OCI-LY7 (cell line): ENCODE measurements at regions not wholly inside any gene's neighbourhood (a gene's known extent, or its start where the extent isn't known, plus 50 kb on each side); places are given as distances from the start of the nearest gene placed in this dataset.

Source experiments
- BruUV-seq: library from RNA; stranded (reverse); fragments of 400-500 nt; replicated peaks from 2 replicates; lab custom pipeline; 2021; lab: Mats Ljungman, UMichigan
- CTCF ChIA-PET: fragments of 300-600 bp; sonication (Branson Sonifier 250); formaldehyde crosslinking; loops from one replicate; lab custom pipeline; 2022; ENCODE audit warnings: antibody characterized with exemption; ENCODE audit not compliant: unreplicated experiment; lab: Charles Lee
- POLR2A ChIA-PET: fragments of 300-600 bp; sonication (Branson Sonifier 250); formaldehyde crosslinking; loops from one replicate; lab custom pipeline; 2022; ENCODE audit warnings: antibody characterized with exemption; lab: Charles Lee
- DNase-seq: peaks from one replicate; pipeline ENCODE4 v3.0.0-alpha.2; 2015; ENCODE audit warnings: low spot score
- H2AFZ ChIP-seq: fragments of 200-600 bp; sonication (generic), shearing (Covaris generic); 2 replicates; pipeline ENCODE4 v1.6.1; 2014; ENCODE audit warnings: mild to moderate bottlenecking, antibody characterized with exemption, low read length, moderate library complexity
- H3K27ac ChIP-seq: fragments of 200-600 bp; sonication (generic); 2 replicates; pipeline ENCODE4 v1.5.1; 2014; ENCODE audit warnings: mixed run types, low read depth, mild to moderate bottlenecking, moderate library complexity, low read length, inconsistent platforms; ENCODE audit not compliant: poor library complexity, severe bottlenecking
- H3K36me3 ChIP-seq: fragments of 200-600 bp; sonication (generic); 2 replicates; pipeline ENCODE4 v1.6.1; 2014; ENCODE audit warnings: mild to moderate bottlenecking, antibody characterized with exemption, low read length, moderate library complexity, mixed read lengths; ENCODE audit not compliant: insufficient read depth
- H3K4me1 ChIP-seq: fragments of 200-600 bp; sonication (generic); 2 replicates; pipeline ENCODE4 v1.5.1; 2014; ENCODE audit warnings: mild to moderate bottlenecking, low read length; ENCODE audit not compliant: insufficient read depth, poor library complexity, severe bottlenecking
- H3K4me2 ChIP-seq: fragments of 200-600 bp; sonication (generic); 2 replicates; pipeline ENCODE4 v1.6.1; 2014; ENCODE audit warnings: mild to moderate bottlenecking, low read length
- H3K4me3 ChIP-seq: fragments of 200-600 bp; sonication (generic); 2 replicates; pipeline ENCODE4 v1.5.1; 2014; ENCODE audit warnings: mild to moderate bottlenecking, low read depth, low read length; ENCODE audit not compliant: poor library complexity, severe bottlenecking
- H3K79me2 ChIP-seq: fragments of 200-600 bp; sonication (generic); 2 replicates; pipeline ENCODE4 v1.6.1; 2016; ENCODE audit warnings: low read depth, mild to moderate bottlenecking, low read length, moderate library complexity, mixed read lengths; ENCODE audit not compliant: insufficient read depth
- H3K9me2 ChIP-seq: fragments of 200-600 bp; sonication (generic); 2 replicates; pipeline ENCODE4 v1.6.1; 2016; ENCODE audit warnings: mild to moderate bottlenecking, low read length, mixed read lengths; ENCODE audit not compliant: insufficient read depth
- H3K9me3 ChIP-seq: fragments of 200-600 bp; sonication (generic); 2 replicates; pipeline ENCODE4 v1.6.1; 2014; ENCODE audit warnings: mild to moderate bottlenecking, mixed run types, low read length, mixed read lengths
- H4K20me1 ChIP-seq: fragments of 200-600 bp; sonication (generic); 2 replicates; pipeline ENCODE4 v1.6.1; 2014; ENCODE audit warnings: mild to moderate bottlenecking, antibody characterized with exemption, low read length, moderate library complexity, mixed read lengths; ENCODE audit not compliant: insufficient read depth
- EZH2phosphoT487 ChIP-seq: fragments of 200-600 bp; sonication (generic); IDR thresholded peaks from 2 replicates; pipeline ENCODE4 v1.6.1; 2018; ENCODE audit warnings: low read depth, borderline replicate concordance, mild to moderate bottlenecking, mixed run types, antibody characterized with exemption, low read length, moderate library complexity, mixed read lengths
- intact Hi-C: fragments of 100-400 bp; cut with micrococcal nuclease; formaldehyde crosslinking; loops from one replicate; pipeline ENCODE4 v1.10.0; 2022; ENCODE audit not compliant: unreplicated experiment
- TF ChIP-seq, protein P1 (sequence below): fragments of 200-600 bp; sonication (generic); conservative IDR thresholded peaks from 2 replicates; pipeline ENCODE4 v1.5.1; 2014; ENCODE audit warnings: mild to moderate bottlenecking, antibody characterized with exemption, low read length, moderate library complexity, mixed read lengths

DNA sequence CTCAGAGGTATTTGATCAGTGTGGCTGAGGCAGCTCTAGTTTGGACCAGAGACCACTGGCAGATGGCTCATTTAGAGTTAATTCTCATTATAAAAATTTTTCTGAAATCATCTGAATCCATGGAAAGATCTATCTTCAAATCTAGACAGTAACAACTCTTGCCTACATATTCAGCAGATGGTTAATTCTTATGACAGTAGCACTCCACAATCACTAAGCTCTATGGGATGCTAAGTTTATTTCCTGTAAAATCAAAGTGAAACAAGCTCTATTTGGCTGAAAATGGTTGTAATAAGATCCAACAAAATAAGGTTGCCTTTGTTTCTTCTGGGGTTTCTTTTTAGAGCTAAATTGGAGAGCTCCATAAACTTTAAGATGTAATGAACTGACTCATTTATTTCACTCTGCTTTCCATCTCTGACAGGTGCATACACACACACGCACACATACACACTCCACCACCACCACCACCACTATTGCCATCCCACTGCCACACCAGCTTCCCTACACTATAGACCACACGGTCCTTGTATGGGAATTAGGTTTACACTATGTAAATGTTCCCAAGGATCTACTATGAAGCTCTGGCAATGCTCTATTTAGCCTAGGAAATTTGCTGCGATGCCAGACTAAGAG, 293.1 kb downstream of the RPAP3 start:
- no peak overlapping the region for H3K27ac ChIP-seq
- H3K4me2 ChIP-seq, result no peak overlapping the region
- TF ChIP-seq, protein P1, sequence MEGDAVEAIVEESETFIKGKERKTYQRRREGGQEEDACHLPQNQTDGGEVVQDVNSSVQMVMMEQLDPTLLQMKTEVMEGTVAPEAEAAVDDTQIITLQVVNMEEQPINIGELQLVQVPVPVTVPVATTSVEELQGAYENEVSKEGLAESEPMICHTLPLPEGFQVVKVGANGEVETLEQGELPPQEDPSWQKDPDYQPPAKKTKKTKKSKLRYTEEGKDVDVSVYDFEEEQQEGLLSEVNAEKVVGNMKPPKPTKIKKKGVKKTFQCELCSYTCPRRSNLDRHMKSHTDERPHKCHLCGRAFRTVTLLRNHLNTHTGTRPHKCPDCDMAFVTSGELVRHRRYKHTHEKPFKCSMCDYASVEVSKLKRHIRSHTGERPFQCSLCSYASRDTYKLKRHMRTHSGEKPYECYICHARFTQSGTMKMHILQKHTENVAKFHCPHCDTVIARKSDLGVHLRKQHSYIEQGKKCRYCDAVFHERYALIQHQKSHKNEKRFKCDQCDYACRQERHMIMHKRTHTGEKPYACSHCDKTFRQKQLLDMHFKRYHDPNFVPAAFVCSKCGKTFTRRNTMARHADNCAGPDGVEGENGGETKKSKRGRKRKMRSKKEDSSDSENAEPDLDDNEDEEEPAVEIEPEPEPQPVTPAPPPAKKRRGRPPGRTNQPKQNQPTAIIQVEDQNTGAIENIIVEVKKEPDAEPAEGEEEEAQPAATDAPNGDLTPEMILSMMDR, result no peak
- TF ChIP-seq EZH2phosphoT487, result no peak
- no peak overlapping the region for H2AFZ ChIP-seq
- no peaks in the 10 kb centered on the region for H4K20me1 ChIP-seq
- H3K79me2 ChIP-seq, result no peaks in the 10 kb centered on the region
- ChIA-PET POLR2A (interaction anchor here (0.7 to 1.1 kb wide), 3 partner anchors 10 to 1725 kb away, joined by 3 to 4 read pairs (median 4); no protein-coding TSS in a partner anchor), CTCF (no interaction called here)
- no peaks in the 10 kb centered on the region for H3K9me2 ChIP-seq
- no peak for DNase-seq
- no peaks in the 10 kb centered on the region for H3K9me3 ChIP-seq
- no peaks in the 10 kb centered on the region for H3K36me3 ChIP-seq
- peaks cover 7% of the 10 kb centered on the region for H3K4me1 ChIP-seq
- H3K4me3 ChIP-seq, result no peak overlapping the region
- intact Hi-C loops, result no loop called here
- BruUV-seq, result no TSS peak

DNA sequence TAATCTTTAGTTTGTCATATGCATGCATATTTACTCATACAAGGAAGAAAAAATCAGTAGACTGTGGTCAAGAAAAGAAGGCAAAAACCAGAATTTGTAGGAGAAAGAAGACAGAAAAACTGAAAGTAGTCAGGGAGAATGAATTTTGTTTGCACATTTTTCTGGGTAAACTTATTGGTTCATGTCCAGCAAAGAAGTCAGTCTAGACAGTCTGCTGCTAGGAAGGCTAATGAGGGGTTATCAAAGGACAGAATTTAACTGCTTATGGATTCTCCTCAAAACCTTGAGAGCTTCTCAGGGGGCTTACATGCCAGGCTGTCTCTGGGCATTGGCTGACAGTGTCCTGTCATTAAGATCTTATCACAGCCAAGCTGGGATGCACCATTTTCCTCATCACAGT, 293.9 kb downstream of the RPAP3 start:
- Histone ChIP-seq H3K79me2 (no peaks in the 10 kb centered on the region), H3K4me1 (peaks cover 10% of the 10 kb centered on the region), H3K36me3 (no peaks in the 10 kb centered on the region), H4K20me1 (no peaks in the 10 kb centered on the region), H3K9me2 (no peaks in the 10 kb centered on the region), H2AFZ (no peak overlapping the region), H3K4me3 (no peak overlapping the region), H3K9me3 (no peaks in the 10 kb centered on the region), H3K4me2 (no peak overlapping the region), H3K27ac (no peak overlapping the region)
- TF ChIP-seq, protein P1, result no peak
- TF ChIP-seq EZH2phosphoT487, result no peak
- intact Hi-C loops, result no loop called here
- ChIA-PET CTCF (no interaction called here), POLR2A (interaction anchor here (0.6 kb wide), 1 partner anchor 92 kb away, joined by 3 read pairs; no protein-coding TSS in a partner anchor)
- no TSS peak for BruUV-seq
- no peak for DNase-seq

GRCh38 chr12:47410862-47411261, 295.0 kb downstream of the RPAP3 start:
- H3K36me3 ChIP-seq, result no peaks in the 10 kb centered on the region
- H4K20me1 ChIP-seq, result no peaks in the 10 kb centered on the region
- H3K4me3 ChIP-seq, result no peak overlapping the region
- H3K4me1 ChIP-seq, result peaks cover 10% of the 10 kb centered on the region
- no peaks in the 10 kb centered on the region for H3K9me2 ChIP-seq
- no peak overlapping the region for H2AFZ ChIP-seq
- DNase-seq, result no peak
- no TSS peak for BruUV-seq
- intact Hi-C loops, result no loop called here
- POLR2A ChIA-PET, result no interaction called here
- CTCF ChIA-PET, result no interaction called here
- no peak for TF ChIP-seq EZH2phosphoT487
- H3K79me2 ChIP-seq, result no peaks in the 10 kb centered on the region
- no peaks in the 10 kb centered on the region for H3K9me3 ChIP-seq
- no peak overlapping the region for H3K4me2 ChIP-seq
- H3K27ac ChIP-seq, result no peak overlapping the region
